GM18508 (cell line): ENCODE measurements at regions not wholly inside any gene's neighbourhood (a gene's known extent, or its start where the extent isn't known, plus 50 kb on each side); places are given as distances from the start of the nearest gene placed in this dataset.
"Not testable (repeated sequence)": the region's sequence is repeated elsewhere in the genome, so short reads cannot be mapped to it uniquely, and the experiment has no call there.

Experiments
- ATAC-seq: cut with Tn5 transposase; IDR thresholded peaks from one replicate; pipeline ENCODE4 v1.9.1; 2021; ENCODE audit warnings: moderate number of reproducible peaks; ENCODE audit not compliant: insufficient read depth, unreplicated experiment

- not testable (repeated sequence) for ATAC-seq
Observed at GRCh38 chr12:9450127-9450567, 157.6 kb downstream of the KLRB1 start.

DNA sequence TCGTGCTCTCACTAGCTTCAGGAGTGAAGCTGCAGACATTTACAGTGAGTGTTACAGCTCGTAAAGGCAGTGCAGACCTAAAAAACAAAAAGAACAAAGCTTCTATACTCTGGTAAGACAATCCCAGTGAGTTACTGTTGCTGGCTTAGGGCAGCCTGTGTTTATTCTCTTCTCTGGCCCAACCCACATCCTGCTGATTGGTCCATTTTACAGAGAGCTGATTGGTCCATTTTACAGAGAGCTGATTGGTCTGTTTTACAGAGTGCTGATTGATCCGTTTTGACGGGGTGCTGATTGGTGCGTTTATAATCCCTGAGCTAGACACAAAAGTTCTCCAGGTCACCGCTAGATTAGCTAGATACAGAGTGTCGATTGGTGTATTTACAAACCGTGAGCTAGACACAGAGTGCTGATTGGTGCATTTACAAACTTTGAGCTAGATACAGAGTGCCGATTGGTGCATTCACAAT, 158.0 kb downstream of the KLRB1 start:
- not testable (repeated sequence) for ATAC-seq

DNA sequence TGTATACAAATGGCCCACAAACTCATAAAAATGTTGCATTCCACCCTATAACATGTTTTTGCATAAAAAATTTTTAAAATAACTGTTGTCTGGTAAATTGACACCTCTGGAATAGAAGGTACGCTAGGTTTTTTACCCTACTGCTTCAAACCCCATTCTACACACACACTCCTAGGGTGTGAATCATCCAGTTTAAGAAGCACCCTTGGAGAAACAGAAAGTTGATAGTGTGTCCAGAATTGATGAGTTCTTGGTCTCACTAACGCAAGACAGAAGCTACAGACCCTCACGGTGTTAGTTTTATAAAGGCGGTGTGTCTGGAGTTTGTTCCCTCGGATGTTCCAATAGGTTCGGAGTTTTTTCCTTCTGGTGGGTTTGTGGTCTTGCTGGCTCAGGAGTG, 158.5 kb downstream of the KLRB1 start:
- ATAC-seq = no peak

- ATAC-seq = not testable (repeated sequence)
Observed at GRCh38 chr12:9448648-9449047, 159.1 kb downstream of the KLRB1 start.

DNA sequence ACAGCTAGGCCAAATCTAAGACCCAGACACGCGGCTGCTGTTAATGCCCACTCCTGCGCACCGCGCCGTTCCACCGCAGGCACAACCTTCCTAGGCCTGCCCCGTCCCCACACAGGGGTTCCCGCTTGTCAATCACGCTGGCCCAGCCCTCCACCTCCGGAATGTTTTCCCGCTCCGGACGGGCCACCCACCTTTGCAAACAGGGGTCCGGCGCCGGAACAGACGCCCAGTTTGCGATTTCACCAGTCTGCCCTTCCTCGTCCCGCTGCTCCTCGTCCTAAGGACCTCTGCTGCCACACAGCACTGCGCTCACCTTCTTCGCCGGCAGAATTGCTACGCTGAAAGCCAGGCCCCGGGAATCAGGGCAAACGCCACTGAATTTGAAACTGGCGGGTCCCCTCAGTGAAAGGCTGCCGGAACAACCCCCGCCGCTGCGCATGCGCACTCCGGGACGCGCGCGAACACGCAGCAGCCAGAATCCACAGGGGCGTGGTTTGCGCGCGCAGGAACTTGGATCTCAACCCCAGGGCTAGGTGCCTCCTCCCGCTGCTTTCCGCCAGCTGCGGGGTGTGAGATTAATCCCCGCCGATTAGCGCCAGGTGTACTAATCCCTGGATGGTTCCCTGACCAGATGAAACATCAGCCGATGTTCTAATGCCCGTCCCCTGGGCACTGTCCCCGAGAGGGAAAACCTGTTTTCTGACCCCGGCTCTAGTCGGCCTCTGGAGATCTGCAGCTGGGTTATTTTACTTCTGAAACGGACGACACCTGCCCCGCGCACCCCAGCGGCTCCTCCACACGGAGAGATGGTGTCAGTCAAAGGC, 159.7 kb downstream of the KLRB1 start:
- peak; percentile 49 for ATAC-seq

DNA sequence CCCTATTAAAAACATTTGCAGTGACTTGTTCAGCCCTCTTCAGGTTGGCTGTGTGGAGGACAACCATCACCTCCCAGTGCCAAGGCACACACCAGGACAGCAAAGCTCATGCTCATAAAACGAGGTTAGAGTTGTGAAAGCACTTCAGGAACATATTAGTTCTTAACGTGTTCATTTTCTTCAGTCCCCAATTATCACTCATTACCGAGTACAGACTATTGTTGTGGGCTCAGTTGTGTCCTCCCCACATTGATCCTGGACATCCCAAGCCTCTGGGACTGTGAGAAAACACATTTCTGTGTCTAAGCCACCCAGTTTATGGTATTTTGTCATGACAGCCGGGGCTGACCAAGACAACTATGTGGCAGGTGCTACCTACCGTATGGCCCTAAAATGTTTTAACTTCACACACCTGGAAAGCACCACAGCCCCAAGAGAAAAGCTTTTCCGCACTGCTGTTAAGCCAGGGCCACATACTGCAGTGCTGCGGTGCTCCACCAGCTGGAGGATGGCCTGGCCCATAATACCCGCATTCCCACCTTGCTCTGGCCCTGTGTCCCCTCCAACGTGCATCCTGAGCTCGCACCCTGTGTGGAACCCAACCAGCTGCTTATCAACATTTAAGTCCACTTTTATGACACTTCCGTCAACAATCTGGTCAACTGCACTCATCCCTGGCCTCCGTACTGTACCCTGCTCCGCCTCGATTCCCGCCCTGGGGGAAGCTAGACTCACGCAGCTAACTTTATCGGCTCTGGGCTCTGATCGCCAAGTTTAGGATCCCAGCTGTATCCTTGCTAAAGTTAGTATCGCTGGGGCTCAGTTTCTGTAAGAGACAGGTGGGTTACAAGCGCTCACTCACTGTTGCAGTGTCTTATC, 160.6 kb downstream of the KLRB1 start:
- ATAC-seq = peak; percentile 14

GRCh38 chr12:9440428-9440827, 167.3 kb downstream of the KLRB1 start:
- ATAC-seq = not testable (repeated sequence)

DNA sequence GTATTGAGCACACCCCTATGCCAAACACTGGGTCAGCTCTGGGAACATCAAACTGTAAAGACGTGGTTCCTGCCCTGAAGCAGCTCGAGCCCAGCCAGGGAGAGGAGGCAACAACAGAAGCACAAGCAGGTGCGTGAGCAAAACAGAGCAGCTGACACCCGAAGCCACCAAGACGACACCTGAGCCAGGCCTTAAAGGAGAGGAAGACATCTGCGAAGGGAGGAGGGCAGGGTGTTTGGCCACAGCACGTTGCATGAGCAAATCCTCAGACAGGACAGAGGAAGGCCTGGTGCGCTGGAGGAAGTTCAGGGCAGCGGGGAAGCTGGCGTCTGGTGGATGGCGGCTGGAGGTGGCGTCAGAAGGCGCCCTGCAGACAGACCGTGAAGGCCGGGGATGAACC, 172.0 kb downstream of the KLRB1 start:
- ATAC-seq = not testable (repeated sequence)

DNA sequence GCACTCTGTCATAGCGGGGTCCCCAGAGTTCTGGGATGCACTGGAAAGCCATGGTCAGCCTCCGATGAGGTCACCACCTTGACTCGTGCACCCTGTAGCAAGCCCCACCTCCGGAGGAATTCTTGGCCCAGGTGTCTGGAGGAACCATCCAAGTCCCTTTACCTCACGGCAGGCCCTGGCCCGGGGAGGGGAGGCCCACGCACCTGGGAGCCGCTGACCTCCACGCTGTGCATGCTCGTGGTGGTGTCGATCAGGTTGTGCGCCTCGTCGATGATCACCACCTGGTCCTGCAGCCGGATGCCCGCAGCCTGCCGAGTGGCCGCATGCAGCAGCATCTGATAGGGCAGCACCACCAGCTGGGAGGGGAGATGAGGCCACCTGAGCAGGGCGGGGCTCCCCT, 177.3 kb downstream of the KLRB1 start:
- not testable (repeated sequence) for ATAC-seq

- not testable (repeated sequence) for ATAC-seq
Observed at GRCh38 chr12:9428856-9429255, 178.9 kb downstream of the KLRB1 start.

DNA sequence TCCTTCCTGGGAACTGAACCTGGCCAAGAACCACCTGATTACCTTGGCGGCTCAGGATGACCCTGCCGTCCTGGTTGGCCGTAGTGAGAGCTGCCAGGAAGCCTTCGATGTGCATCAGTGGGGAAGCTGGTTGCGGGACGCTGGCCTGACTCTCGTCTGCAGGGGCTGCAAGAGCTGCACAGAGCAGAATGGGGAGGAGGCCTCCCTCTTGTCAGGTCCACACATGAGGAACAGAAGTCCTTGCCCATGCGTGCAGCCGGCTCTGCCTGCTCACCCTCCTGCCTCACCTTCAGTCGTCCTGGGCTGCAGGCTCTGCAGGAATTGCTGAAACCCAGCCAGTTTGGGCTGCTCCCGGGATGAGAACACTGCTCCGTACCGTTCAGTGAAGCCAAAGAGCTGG, 182.3 kb downstream of the KLRB1 start:
- not testable (repeated sequence) for ATAC-seq

DNA sequence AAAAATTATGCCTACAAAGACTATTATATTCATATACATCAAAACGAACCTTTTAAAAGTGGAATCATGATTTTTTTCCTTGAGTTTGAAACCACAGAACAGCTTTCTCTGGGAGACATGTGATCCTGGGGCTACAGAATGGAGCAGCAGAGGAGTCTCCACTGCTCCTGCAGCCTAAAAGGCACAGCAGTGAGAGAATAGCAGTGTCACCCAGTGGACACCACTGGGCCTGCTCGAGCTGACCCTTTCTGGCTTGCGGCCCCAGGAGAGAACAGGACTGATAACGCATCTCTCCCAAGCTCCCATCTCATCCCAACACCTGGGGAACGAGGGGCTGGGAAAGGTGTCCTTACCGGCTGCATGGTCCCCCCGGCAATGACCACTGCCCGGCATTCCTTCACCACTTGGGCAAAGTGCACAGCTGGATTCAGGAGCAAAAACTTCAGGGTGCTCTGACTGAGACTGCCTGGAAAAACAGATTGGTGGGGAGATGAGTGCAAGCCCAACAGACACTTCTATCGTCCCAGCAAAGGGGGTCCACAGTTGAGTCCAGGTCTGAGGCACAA, 183.5 kb downstream of the KLRB1 start:
- ATAC-seq = not testable (repeated sequence)

DNA sequence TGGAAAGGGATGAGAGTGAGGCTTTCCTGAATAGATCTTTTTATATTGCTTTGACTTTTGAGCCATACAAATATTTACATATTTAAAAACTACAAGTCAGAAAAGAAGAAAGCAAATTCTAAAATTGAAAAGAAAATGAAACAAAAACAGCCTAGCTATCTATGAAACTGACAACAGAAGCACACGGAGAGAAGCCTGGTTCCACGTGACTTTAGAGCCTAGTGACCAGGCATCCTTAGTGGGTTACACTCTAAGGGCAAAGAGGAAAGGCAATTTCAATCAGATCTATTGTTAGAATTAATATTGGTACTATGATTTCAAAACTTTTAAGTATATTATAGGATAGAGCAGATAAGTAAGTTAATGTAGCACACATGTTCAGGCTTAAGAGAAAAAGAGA, 185.0 kb downstream of the KLRB1 start:
- ATAC-seq = not testable (repeated sequence)

GRCh38 chr12:9421520-9422086, 186.1 kb downstream of the KLRB1 start:
- not testable (repeated sequence) for ATAC-seq

DNA sequence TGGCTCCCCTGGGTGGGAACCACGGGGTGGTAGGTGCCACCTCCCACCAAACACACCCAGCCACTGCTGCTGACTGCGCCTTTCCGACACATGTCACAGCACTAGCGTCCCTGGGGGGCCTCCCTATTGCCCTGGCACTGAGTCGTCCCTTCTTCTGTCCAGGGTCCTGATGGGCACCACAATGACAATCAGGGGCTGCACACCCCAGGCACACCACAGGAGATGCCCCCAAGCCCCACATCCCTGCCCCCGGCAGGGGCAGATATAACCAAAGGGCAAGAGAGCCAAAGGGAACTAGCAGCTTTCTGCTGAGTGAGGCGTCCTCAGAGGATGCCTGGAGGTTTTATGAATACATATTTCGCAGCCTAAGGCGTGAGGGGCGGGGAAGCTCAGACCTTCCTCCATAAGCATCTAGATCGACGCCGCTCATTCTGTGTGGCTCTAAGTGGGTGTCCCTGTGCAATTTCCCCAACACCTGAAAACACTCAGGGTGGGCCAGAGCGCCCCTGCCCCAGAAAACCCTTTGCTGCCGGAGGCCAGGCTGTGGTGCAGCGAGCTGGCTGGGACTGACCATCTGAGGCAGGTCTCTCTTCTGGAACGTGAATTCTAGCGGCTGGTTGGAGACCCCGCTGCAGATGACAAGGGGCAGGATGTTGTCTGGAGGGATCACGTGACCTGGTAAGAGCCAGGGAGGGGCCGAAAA, 186.7 kb downstream of the KLRB1 start:
- ATAC-seq = not testable (repeated sequence)

- ATAC-seq = not testable (repeated sequence)
Observed at GRCh38 chr12:9418669-9419041, 189.1 kb downstream of the KLRB1 start.

DNA sequence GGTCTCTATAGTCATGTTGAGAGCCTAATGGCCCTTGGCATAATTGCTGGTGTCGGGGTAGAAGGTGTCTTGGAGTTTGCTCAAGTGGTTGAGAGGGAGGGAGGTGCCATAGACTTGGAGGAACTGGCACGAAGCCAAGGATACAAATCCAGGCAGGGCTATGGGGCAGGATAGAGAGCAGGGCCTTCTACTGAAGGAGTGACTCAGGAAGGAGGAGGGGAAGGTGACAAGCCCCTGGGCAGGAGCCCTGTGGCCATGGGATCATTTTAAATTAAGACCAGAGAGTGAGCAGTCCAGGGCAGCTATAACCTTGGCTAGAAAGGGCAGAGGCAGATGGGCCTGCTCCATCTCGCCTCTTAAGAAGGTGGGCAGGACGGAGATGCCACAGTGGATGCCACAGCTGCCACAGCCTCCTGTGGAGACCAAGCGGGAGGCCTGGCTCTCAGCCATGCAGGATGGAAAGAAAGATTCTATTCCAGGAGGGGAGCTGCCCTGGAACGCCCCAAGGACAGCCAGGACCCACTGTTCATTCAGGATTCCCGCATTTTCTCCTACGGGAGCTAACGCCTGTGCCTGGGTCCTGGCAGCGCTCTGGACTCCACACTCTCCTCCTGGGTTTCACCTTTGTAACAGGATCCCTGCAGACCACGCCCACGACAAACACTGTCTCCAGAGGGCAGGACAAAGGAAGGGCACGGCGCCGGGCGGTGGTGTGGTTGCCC, 189.6 kb downstream of the KLRB1 start:
- not testable (repeated sequence) for ATAC-seq

- ATAC-seq = not testable (repeated sequence)
Observed at GRCh38 chr12:9417341-9417740, 190.4 kb downstream of the KLRB1 start.

- ATAC-seq = not testable (repeated sequence)
Observed at GRCh38 chr12:9416346-9416745, 191.4 kb downstream of the KLRB1 start.
